ENCODE measurements at regions not wholly inside any gene's neighbourhood (a gene's known extent, or its start where the extent isn't known, plus 50 kb on each side); places are given as distances from the start of the nearest gene placed in this dataset.

- ChIA-PET CTCF (ENCODE audit: partially characterized antibody) (no interaction called here), POLR2A (ENCODE audit: partially characterized antibody) (no interaction called here)
- no peak overlapping the region for H2BK20ac ChIP-seq (ENCODE audit: low read length)
- no peak overlapping the region for H2BK15ac ChIP-seq (ENCODE audit: low read length)
- H3K14ac ChIP-seq (ENCODE audit: insufficient read length), result no peak overlapping the region
- no peaks in the 10 kb centered on the region for H4K20me1 ChIP-seq (replicated peaks in 1 of 2; ENCODE audit: control insufficient read depth in 1 of 2, insufficient read depth in 2 of 2, low read length in 2 of 2)
- H3K4me3 ChIP-seq (ENCODE audit: extremely low read depth in 1 of 4, insufficient read depth in 2 of 4, low read depth in 3 of 4, low read length in 4 of 4), result no peak overlapping the region
- H3K27me3 ChIP-seq (replicated peaks in 1 of 4; ENCODE audit: control insufficient read depth in 3 of 4, extremely low read depth in 1 of 4, insufficient read depth in 3 of 4, low read length in 3 of 4), result no peaks in the 10 kb centered on the region
- no peaks in the 10 kb centered on the region for H3K9me3 ChIP-seq (ENCODE audit: insufficient read depth in 2 of 2, low read depth in 1 of 2, low read length in 1 of 2)
- no peaks in the 10 kb centered on the region for H3K79me1 ChIP-seq (ENCODE audit: low read depth, low read length)
- H2BK5ac ChIP-seq (ENCODE audit: low read depth, low read length), result no peak overlapping the region
- no peak overlapping the region for H2BK120ac ChIP-seq (replicated peaks; ENCODE audit: low read depth, low read length)
- H3K36me3 ChIP-seq (ENCODE audit: control insufficient read depth in 2 of 4, insufficient read depth in 4 of 4, low read length in 3 of 4), result no peaks in the 10 kb centered on the region
- no peak overlapping the region for H4K5ac ChIP-seq (ENCODE audit: insufficient read length, low read depth, low read length)
- no peak overlapping the region for H3K9ac ChIP-seq (replicated peaks in 1 of 4; ENCODE audit: extremely low read depth in 1 of 4, low read depth in 3 of 4, low read length in 3 of 4)
- no peak overlapping the region for H2BK12ac ChIP-seq (ENCODE audit: low read depth, low read length)
- H3K4me2 ChIP-seq (ENCODE audit: insufficient read depth in 1 of 2, low read depth in 2 of 2, low read length in 2 of 2), result no peak overlapping the region
- H3K18ac ChIP-seq (ENCODE audit: extremely low read depth, low read length), result no peak overlapping the region
- H3K23ac ChIP-seq (ENCODE audit: insufficient read length), result no peak overlapping the region
- H3K79me2 ChIP-seq (ENCODE audit: control insufficient read depth in 1 of 2, insufficient read depth in 2 of 2, low read length in 2 of 2), result no peaks in the 10 kb centered on the region
- no peak for TF ChIP-seq SP2 (IDR thresholded peaks at IDR 0.05; ENCODE audit: low read length)
- no peaks in the 10 kb centered on the region for H3K23me2 ChIP-seq (ENCODE audit: low read depth, low read length)
- DNase-seq (ENCODE audit: low read depth in 1 of 2, low spot score in 2 of 2) (no peak), FAIRE-seq (no peak)
- no peak overlapping the region for H3K4ac ChIP-seq (replicated peaks; ENCODE audit: insufficient read length, low read depth, low read length)
- H2AFZ ChIP-seq (ENCODE audit: low read length), result no peak overlapping the region
- H3K4me1 ChIP-seq (replicated peaks in 1 of 4; ENCODE audit: control insufficient read depth in 3 of 4, insufficient read depth in 4 of 4, low read length in 3 of 4), result no peaks in the 10 kb centered on the region
- H3K56ac ChIP-seq (replicated peaks; ENCODE audit: insufficient read length, low read depth, low read length), result no peak overlapping the region
- no peak overlapping the region for H2AK5ac ChIP-seq (ENCODE audit: low read depth, low read length)
- H4K91ac ChIP-seq (replicated peaks; ENCODE audit: insufficient read length, low read length), result no peak overlapping the region
- WGBS, 2 experiments (ENCODE audit: extremely low coverage in 1 of 2, insufficient coverage in 1 of 2, insufficient read length in 1 of 2, insufficient replicate concordance in 2 of 2, low coverage in 1 of 2, low lambda C conversion rate in 2 of 2, missing lambda C conversion rate in 1 of 2), result 90% methylated on average over 1 of the region's 1 CpG; no CpG with 5 or more reads in 1 of the 2 experiments
- H3K27ac ChIP-seq (ENCODE audit: low read depth, low read length), result no peak overlapping the region
- H4K8ac ChIP-seq (ENCODE audit: extremely low read depth, insufficient read depth, low read length), result no peak overlapping the region
Measured at GRCh38 chr5:84724683-84725082, 340.0 kb upstream of the EDIL3 start.

Data from H1 (cell line).